HepG2 (cell line): ENCODE measurements at regions not wholly inside any gene's neighbourhood (a gene's known extent, or its start where the extent isn't known, plus 50 kb on each side); places are given as distances from the start of the nearest gene placed in this dataset.

ENCODE experiments used
- ATAC-seq: fragments of 200-7000 bp; cut with Tn5 transposase; 3 replicates; pipeline ENCODE4 v1.9.1; 2020; ENCODE audit warnings: mild to moderate bottlenecking, moderate library complexity
- BruUV-seq: library from RNA; stranded (reverse); fragments of 400-500 nt; replicated peaks from 2 replicates; lab custom pipeline; 2021; lab: Mats Ljungman, UMichigan
- CTCF ChIA-PET: fragments of 300-600 bp; formaldehyde crosslinking; extraction: SDS; loops from one replicate; lab custom pipeline; 2021; ENCODE audit warnings: low total read pairs, inconsistent platforms, low intra/inter-chr PET ratio; lab: Yijun Ruan, JAX
- POLR2A ChIA-PET: fragments of 350-600 bp; sonication (Branson Sonifier 250); formaldehyde crosslinking; loops from one replicate; lab custom pipeline; 2020; ENCODE audit warnings: antibody characterized with exemption, inconsistent platforms; lab: Yijun Ruan, JAX
- DNase-seq: peaks from one replicate; pipeline ENCODE4 v3.0.0-alpha.2; 2015; ENCODE audit warnings: low spot score
- FAIRE-seq: peaks from 3 replicates; lab custom pipeline; 2011; peaks lifted over from hg19 to GRCh38; lab: Jason Lieb, UNC
- H2AFZ ChIP-seq: one replicate; pipeline ENCODE4 v1.6.1; 2011; ENCODE audit warnings: low read length, inconsistent platforms
- H3K27ac ChIP-seq: fragments of 300-600 bp; 3 replicates; pipeline ENCODE4 v1.8.0; 2011; ENCODE audit warnings: mixed run types, mild to moderate bottlenecking, mixed read lengths, low read length, inconsistent platforms; ENCODE audit not compliant: insufficient read depth; ENCODE audit errors: extremely low read length
- H3K27me3 ChIP-seq, 2 experiments: fragments of 200-600 bp in 1 of 2; 2 replicates in 1 of 2; 3 replicates in 1 of 2; pipeline versions ENCODE4 v1.6.0 to v1.8.0; 2011; ENCODE audit warnings: low read length in 2 of 2, mild to moderate bottlenecking in 2 of 2, moderate library complexity in 2 of 2, inconsistent platforms in 1 of 2; ENCODE audit not compliant: insufficient read depth in 2 of 2, control insufficient read depth in 1 of 2
- H3K36me3 ChIP-seq, 2 experiments: fragments of 200-600 bp in 1 of 2; replicated peaks in 1 of 2; 2 replicates in 1 of 2; 3 replicates in 1 of 2; pipeline versions ENCODE4 v1.5.1 to v1.8.0; 2011; ENCODE audit warnings: low read length in 2 of 2, inconsistent platforms in 1 of 2; ENCODE audit not compliant: insufficient read depth in 2 of 2, control insufficient read depth in 1 of 2
- H3K4me1 ChIP-seq: 2 replicates; pipeline ENCODE4 v1.5.1; 2012; ENCODE audit warnings: low read length, inconsistent platforms; ENCODE audit not compliant: insufficient read depth
- H3K4me2 ChIP-seq: 2 replicates; pipeline ENCODE4 v1.6.0; 2011; ENCODE audit warnings: low read depth, low read length, inconsistent platforms
- H3K4me3 ChIP-seq, 3 experiments: fragments of 200-600 bp in 1 of 3; sonication (generic), shearing (Covaris generic) in 1 of 3; replicated peaks in 1 of 3; 2 replicates each; pipeline ENCODE4 v1.5.1; 2011 to 2016; ENCODE audit warnings: low read length in 3 of 3, inconsistent platforms in 2 of 3, low read depth in 2 of 3, mild to moderate bottlenecking in 2 of 3, control low read depth in 1 of 3, mixed read lengths in 1 of 3; ENCODE audit not compliant: insufficient read depth in 1 of 3
- H3K79me2 ChIP-seq: one replicate; pipeline ENCODE4 v1.6.1; 2011; ENCODE audit warnings: low read length, inconsistent platforms; ENCODE audit not compliant: insufficient read depth
- H3K9ac ChIP-seq: 2 replicates; pipeline ENCODE4 v1.6.0; 2011; ENCODE audit warnings: mild to moderate bottlenecking, low read depth, low read length, inconsistent platforms; ENCODE audit not compliant: insufficient read depth
- H3K9me3 ChIP-seq: 2 replicates; pipeline ENCODE4 v1.5.1; 2012; ENCODE audit warnings: mild to moderate bottlenecking, low read length
- H4K20me1 ChIP-seq: 2 replicates; pipeline ENCODE4 v1.6.0; 2011; ENCODE audit warnings: inconsistent platforms, mild to moderate bottlenecking, low read length, moderate library complexity; ENCODE audit not compliant: insufficient read depth
- CEBPG ChIP-seq: IDR thresholded peaks from 2 replicates; pipeline ENCODE4 v1.6.1; 2016
- ETV6 ChIP-seq: sonication (generic); formaldehyde crosslinking; conservative IDR thresholded peaks from 2 replicates; pipeline ENCODE4 v1.4.0; 2020; ENCODE audit warnings: missing genetic modification reagents
- HMG20B ChIP-seq: conservative IDR thresholded peaks from 2 replicates; pipeline ENCODE4 v1.6.1; 2016; ENCODE audit warnings: missing genetic modification reagents, missing compliant biosample characterization
- MAFG ChIP-seq: sonication (generic); formaldehyde crosslinking; IDR thresholded peaks from 2 replicates; pipeline ENCODE4 v1.5.1; 2020; ENCODE audit warnings: mild to moderate bottlenecking, missing genetic modification reagents
- MEF2D ChIP-seq: sonication (generic); formaldehyde crosslinking; IDR thresholded peaks from 2 replicates; pipeline ENCODE4 v1.5.1; 2020; ENCODE audit warnings: mild to moderate bottlenecking, missing genetic modification reagents
- MIER2 ChIP-seq: IDR thresholded peaks from 2 replicates; pipeline ENCODE4 v1.6.1; 2016; ENCODE audit warnings: missing biosample characterization, missing genetic modification reagents
- RAD21 ChIP-seq: fragments of 450-650 bp; formaldehyde crosslinking; IDR thresholded peaks from 2 replicates; pipeline ENCODE4 v1.5.0; 2020; ENCODE audit warnings: mild to moderate bottlenecking
- SALL1 ChIP-seq: sonication (generic); formaldehyde crosslinking; IDR thresholded peaks from 2 replicates; pipeline ENCODE4 v1.8.0; 2022; ENCODE audit warnings: mild to moderate bottlenecking, missing genetic modification reagents
- TARDBP ChIP-seq: sonication (generic); formaldehyde crosslinking; IDR thresholded peaks from 2 replicates; pipeline ENCODE4 v1.8.0; 2022; ENCODE audit warnings: mild to moderate bottlenecking, missing genetic modification reagents
- TBL1XR1 ChIP-seq: fragments of 150-350 bp; IDR thresholded peaks from 2 replicates; pipeline ENCODE4 v1.6.1; 2014; ENCODE audit warnings: borderline replicate concordance, low read length; ENCODE audit not compliant: partially characterized antibody
- ZNF136 ChIP-seq: sonication (generic); formaldehyde crosslinking; IDR thresholded peaks from 2 replicates; pipeline ENCODE4 v1.8.1; 2022; ENCODE audit warnings: low read depth, mild to moderate bottlenecking, moderate library complexity, missing genetic modification reagents
- ZNF17 ChIP-seq: sonication (generic); formaldehyde crosslinking; IDR thresholded peaks from 2 replicates; pipeline ENCODE4 v1.5.0; 2020; ENCODE audit warnings: mild to moderate bottlenecking, missing genetic modification reagents
- ZNF205 ChIP-seq: IDR thresholded peaks from 2 replicates; pipeline ENCODE4 v1.6.1; 2018; ENCODE audit warnings: missing biosample characterization, missing genetic modification reagents
- ZNF367 ChIP-seq: sonication (generic); formaldehyde crosslinking; IDR thresholded peaks from 2 replicates; pipeline ENCODE4 v1.4.0; 2020; ENCODE audit warnings: missing genetic modification reagents, borderline replicate concordance
- WGBS: methylation state at CpG from one replicate; pipeline ENCODE4 v1.1.6; 2017; ENCODE audit warnings: low lambda C conversion rate; 5-methylcytosine and 5-hydroxymethylcytosine counted together
- in situ Hi-C: cut with HindIII; loops from 2 replicates; pipeline ENCODE4 v1.10.0; 2017; ENCODE audit warnings: low pct_unique_long_range_greater_than_20kb; ENCODE audit not compliant: extremely low pct_ligation_motif_present
- intact Hi-C: fragments of 100-400 bp; cut with micrococcal nuclease; formaldehyde crosslinking; loops from one replicate; pipeline ENCODE4 v1.10.0; 2022; ENCODE audit not compliant: unreplicated experiment
- TF ChIP-seq, protein P1 (sequence below): sonication (generic); formaldehyde crosslinking; IDR thresholded peaks from 2 replicates; pipeline ENCODE4 v1.4.0; 2020; ENCODE audit warnings: mild to moderate bottlenecking, missing genetic modification reagents, borderline replicate concordance
- TF ChIP-seq, protein P2 (sequence below): sonication (generic); formaldehyde crosslinking; IDR thresholded peaks from 2 replicates; pipeline ENCODE4 v1.5.0; 2020; ENCODE audit warnings: mild to moderate bottlenecking, missing genetic modification reagents, moderate library complexity
- TF ChIP-seq, protein P3 (sequence below): sonication (generic); formaldehyde crosslinking; IDR thresholded peaks from 2 replicates; pipeline ENCODE4 v1.4.0; 2020; ENCODE audit warnings: missing genetic modification reagents

DNA sequence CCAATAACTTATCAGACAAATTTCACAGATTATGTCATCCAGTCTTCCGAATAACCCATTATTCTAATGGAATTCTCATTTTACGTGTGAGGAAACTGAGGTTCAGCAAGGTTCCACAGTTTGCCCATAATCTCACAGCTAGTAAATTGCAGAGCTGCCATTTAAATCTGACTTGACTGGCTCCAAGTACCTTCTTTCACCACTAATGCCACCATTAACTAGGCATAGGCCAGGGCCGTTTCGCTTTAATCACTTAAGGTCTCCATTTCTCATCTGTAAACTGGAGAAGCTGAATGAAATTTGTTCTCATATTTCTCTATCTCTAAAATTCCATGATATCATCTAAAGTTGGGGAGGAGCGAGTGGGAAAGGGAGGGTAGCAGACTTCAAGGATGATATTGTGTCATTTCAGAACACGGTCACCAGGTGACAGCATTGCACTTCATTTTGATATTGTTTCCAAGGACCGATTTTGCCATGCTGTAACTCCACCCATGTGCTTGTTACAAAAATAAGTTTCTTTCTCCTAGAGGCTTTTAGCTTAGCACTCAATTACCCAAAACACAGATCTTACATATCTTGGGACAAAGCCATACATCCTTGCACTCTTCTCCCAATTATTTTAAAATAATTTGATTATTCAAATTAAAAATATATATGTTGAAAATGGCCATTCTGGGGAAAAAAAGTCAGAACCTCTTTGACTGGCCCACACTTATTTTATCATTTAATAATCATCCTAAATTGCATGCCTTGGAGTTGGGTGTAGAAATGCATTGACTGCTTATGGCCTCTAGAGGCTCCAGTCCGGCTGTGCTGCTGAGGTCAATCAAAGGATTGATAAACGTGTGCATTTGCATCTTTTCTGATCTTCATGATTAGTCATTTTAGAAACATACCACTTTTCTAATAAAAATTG lies 123.8 kb downstream of the AKAIN1 start:
- DNase-seq, result peak; percentile 31
- TF ChIP-seq, protein P1, sequence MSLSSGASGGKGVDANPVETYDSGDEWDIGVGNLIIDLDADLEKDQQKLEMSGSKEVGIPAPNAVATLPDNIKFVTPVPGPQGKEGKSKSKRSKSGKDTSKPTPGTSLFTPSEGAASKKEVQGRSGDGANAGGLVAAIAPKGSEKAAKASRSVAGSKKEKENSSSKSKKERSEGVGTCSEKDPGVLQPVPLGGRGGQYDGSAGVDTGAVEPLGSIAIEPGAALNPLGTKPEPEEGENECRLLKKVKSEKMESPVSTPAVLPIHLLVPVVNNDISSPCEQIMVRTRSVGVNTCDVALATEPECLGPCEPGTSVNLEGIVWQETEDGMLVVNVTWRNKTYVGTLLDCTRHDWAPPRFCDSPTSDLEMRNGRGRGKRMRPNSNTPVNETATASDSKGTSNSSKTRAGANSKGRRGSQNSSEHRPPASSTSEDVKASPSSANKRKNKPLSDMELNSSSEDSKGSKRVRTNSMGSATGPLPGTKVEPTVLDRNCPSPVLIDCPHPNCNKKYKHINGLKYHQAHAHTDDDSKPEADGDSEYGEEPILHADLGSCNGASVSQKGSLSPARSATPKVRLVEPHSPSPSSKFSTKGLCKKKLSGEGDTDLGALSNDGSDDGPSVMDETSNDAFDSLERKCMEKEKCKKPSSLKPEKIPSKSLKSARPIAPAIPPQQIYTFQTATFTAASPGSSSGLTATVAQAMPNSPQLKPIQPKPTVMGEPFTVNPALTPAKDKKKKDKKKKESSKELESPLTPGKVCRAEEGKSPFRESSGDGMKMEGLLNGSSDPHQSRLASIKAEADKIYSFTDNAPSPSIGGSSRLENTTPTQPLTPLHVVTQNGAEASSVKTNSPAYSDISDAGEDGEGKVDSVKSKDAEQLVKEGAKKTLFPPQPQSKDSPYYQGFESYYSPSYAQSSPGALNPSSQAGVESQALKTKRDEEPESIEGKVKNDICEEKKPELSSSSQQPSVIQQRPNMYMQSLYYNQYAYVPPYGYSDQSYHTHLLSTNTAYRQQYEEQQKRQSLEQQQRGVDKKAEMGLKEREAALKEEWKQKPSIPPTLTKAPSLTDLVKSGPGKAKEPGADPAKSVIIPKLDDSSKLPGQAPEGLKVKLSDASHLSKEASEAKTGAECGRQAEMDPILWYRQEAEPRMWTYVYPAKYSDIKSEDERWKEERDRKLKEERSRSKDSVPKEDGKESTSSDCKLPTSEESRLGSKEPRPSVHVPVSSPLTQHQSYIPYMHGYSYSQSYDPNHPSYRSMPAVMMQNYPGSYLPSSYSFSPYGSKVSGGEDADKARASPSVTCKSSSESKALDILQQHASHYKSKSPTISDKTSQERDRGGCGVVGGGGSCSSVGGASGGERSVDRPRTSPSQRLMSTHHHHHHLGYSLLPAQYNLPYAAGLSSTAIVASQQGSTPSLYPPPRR (CRISPR knock-in tag), result no peak
- TF ChIP-seq, protein P2, sequence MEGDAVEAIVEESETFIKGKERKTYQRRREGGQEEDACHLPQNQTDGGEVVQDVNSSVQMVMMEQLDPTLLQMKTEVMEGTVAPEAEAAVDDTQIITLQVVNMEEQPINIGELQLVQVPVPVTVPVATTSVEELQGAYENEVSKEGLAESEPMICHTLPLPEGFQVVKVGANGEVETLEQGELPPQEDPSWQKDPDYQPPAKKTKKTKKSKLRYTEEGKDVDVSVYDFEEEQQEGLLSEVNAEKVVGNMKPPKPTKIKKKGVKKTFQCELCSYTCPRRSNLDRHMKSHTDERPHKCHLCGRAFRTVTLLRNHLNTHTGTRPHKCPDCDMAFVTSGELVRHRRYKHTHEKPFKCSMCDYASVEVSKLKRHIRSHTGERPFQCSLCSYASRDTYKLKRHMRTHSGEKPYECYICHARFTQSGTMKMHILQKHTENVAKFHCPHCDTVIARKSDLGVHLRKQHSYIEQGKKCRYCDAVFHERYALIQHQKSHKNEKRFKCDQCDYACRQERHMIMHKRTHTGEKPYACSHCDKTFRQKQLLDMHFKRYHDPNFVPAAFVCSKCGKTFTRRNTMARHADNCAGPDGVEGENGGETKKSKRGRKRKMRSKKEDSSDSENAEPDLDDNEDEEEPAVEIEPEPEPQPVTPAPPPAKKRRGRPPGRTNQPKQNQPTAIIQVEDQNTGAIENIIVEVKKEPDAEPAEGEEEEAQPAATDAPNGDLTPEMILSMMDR (CRISPR knock-in tag), result peak; percentile 82
- peak; percentile 60 for TF ChIP-seq RAD21 (CRISPR knock-in tag)
- 0 out of 2 replicates have a peak, but pooled peaks have one; percentile 15 for TF ChIP-seq CEBPG
- no peak for TF ChIP-seq ZNF17
- TF ChIP-seq MAFG (CRISPR knock-in tag), result no peak
- no peak for TF ChIP-seq TARDBP
- no peak for TF ChIP-seq ZNF205 (CRISPR knock-in tag)
- TF ChIP-seq ZNF367 (CRISPR knock-in tag), result no peak
- no peak for TF ChIP-seq MEF2D (CRISPR knock-in tag)
- TF ChIP-seq ETV6 (CRISPR knock-in tag), result no peak
- TF ChIP-seq, protein P3, sequence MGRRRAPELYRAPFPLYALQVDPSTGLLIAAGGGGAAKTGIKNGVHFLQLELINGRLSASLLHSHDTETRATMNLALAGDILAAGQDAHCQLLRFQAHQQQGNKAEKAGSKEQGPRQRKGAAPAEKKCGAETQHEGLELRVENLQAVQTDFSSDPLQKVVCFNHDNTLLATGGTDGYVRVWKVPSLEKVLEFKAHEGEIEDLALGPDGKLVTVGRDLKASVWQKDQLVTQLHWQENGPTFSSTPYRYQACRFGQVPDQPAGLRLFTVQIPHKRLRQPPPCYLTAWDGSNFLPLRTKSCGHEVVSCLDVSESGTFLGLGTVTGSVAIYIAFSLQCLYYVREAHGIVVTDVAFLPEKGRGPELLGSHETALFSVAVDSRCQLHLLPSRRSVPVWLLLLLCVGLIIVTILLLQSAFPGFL (CRISPR knock-in tag), result no peak
- no peak for TF ChIP-seq SALL1
- no peak for TF ChIP-seq ZNF136
- 0 out of 2 replicates have a peak, but pooled peaks have one; percentile 18 for TF ChIP-seq MIER2 (CRISPR knock-in tag)
- TF ChIP-seq HMG20B, result no peak
- TF ChIP-seq TBL1XR1, result no peak

More for the DNA sequence above, 123.8 kb downstream of the AKAIN1 start:
- Histone ChIP-seq H4K20me1 (no peaks in the 10 kb centered on the region), H3K4me3 (no peak overlapping the region), H3K79me2 (no peaks in the 10 kb centered on the region), H3K9ac (no peak overlapping the region), H2AFZ (no peak overlapping the region), H3K4me2 (no peak overlapping the region), H3K27me3 (0 out of 5 replicates have a peak, but pooled peaks cover 0 to 2% of the 10 kb centered on the region in 2 experiments), H3K9me3 (no peaks in the 10 kb centered on the region), H3K27ac (no peak overlapping the region), H3K4me1 (no peaks in the 10 kb centered on the region), H3K36me3 (no peaks in the 10 kb centered on the region)
- intact Hi-C loops, result loop anchor here (5.0 to 10.0 kb wide), 2 partner anchors 372 to 769 kb away; no protein-coding TSS in a partner anchor
- peak; percentile 77 for FAIRE-seq
- no TSS peak for BruUV-seq
- ATAC-seq, result peak; percentile 78
- POLR2A ChIA-PET, result no interaction called here
- WGBS, result 2% methylated on average over 9 of the region's 9 CpGs
- in situ Hi-C loops, result loop anchor here (25.0 kb wide), 1 partner anchor 1439 kb away; no protein-coding TSS in a partner anchor
- CTCF ChIA-PET, result interaction anchor here (0.8 to 1.6 kb wide), 5 partner anchors 33 to 1449 kb away, joined by 3 to 11 read pairs (median 5); no protein-coding TSS in a partner anchor
